ENCODE measurements at regions not wholly inside any gene's neighbourhood (a gene's known extent, or its start where the extent isn't known, plus 50 kb on each side); places are given as distances from the start of the nearest gene placed in this dataset.
"Not testable (repeated sequence)": the region's sequence is repeated elsewhere in the genome, so short reads cannot be mapped to it uniquely, and the experiment has no call there.

DNA sequence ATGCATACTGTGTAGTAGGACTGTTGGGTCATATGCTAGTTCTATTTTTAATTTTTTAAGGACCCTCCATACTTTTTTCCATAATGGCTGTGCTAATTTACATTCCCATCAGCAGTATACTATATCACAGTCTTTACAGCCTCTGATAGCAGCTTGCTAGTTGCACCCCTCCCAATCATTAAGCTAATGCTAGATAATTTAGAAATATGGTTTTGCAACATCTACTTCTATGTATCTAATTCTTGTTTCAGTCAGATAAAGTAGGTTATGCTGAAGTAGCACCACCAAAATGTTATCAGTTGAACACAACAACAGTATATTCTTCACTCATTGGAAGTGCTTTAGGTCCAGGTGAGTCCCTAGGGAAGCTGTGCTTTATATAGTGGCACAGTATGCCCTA is 522.7 kb upstream of the HTR2C start:
- H3K9ac ChIP-seq (ENCODE audit: low read length) = no peak overlapping the region
- no peaks in the 10 kb centered on the region for H4K20me1 ChIP-seq (ENCODE audit: low read depth, low read length)
- no peaks in the 10 kb centered on the region for H3K9me2 ChIP-seq (replicated peaks; ENCODE audit: insufficient read depth, low read length)
- no peaks in the 10 kb centered on the region for H3K36me3 ChIP-seq (ENCODE audit: low read length)
- H3F3A ChIP-seq (ENCODE audit: insufficient read depth) = no peaks in the 10 kb centered on the region
- no peaks in the 10 kb centered on the region for H3K79me2 ChIP-seq (ENCODE audit: insufficient read depth, low read length)
- H2AFZ ChIP-seq (ENCODE audit: low read depth, low read length, severe bottlenecking) = no peak overlapping the region
- H3K4me2 ChIP-seq (ENCODE audit: low read depth, low read length, poor library complexity, severe bottlenecking) = no peak overlapping the region
- H3K27ac ChIP-seq (ENCODE audit: low read depth, low read length) = no peak overlapping the region
- TF ChIP-seq CTCF (IDR thresholded peaks at IDR 0.05; ENCODE audit: insufficient read depth, low read length, poor library complexity, severe bottlenecking) (no peak), EZH2phosphoT487 (conservative IDR thresholded peaks at IDR 0.05; ENCODE audit: low read length) (no peak)
- no peaks in the 10 kb centered on the region for H3K9me3 ChIP-seq (ENCODE audit: insufficient read depth, low read length)
- H3K27me3 ChIP-seq (ENCODE audit: low read length) = no peaks in the 10 kb centered on the region
- no peak overlapping the region for H3K4me3 ChIP-seq (ENCODE audit: insufficient read depth, low read length, poor library complexity, severe bottlenecking)

GRCh38 chrX:114058988-114059418 is 524.9 kb upstream of the HTR2C start:
- no peak overlapping the region for H3K27ac ChIP-seq (ENCODE audit: low read depth, low read length)
- no peaks in the 10 kb centered on the region for H3K27me3 ChIP-seq (ENCODE audit: low read length)
- no peak overlapping the region for H3K4me2 ChIP-seq (ENCODE audit: low read depth, low read length, poor library complexity, severe bottlenecking)
- no peak overlapping the region for H3K4me3 ChIP-seq (ENCODE audit: insufficient read depth, low read length, poor library complexity, severe bottlenecking)
- no peaks in the 10 kb centered on the region for H3K9me3 ChIP-seq (ENCODE audit: insufficient read depth, low read length)
- H3K36me3 ChIP-seq (ENCODE audit: low read length) = no peaks in the 10 kb centered on the region
- H3K79me2 ChIP-seq (ENCODE audit: insufficient read depth, low read length) = no peaks in the 10 kb centered on the region
- no peak overlapping the region for H3K9ac ChIP-seq (ENCODE audit: low read length)
- TF ChIP-seq CTCF (IDR thresholded peaks at IDR 0.05; ENCODE audit: insufficient read depth, low read length, poor library complexity, severe bottlenecking) (no peak), EZH2phosphoT487 (conservative IDR thresholded peaks at IDR 0.05; ENCODE audit: low read length) (no peak)
- no peaks in the 10 kb centered on the region for H4K20me1 ChIP-seq (ENCODE audit: low read depth, low read length)
- H3F3A ChIP-seq (ENCODE audit: insufficient read depth) = no peaks in the 10 kb centered on the region
- H3K9me2 ChIP-seq (replicated peaks; ENCODE audit: insufficient read depth, low read length) = no peaks in the 10 kb centered on the region
- H2AFZ ChIP-seq (ENCODE audit: low read depth, low read length, severe bottlenecking) = no peak overlapping the region

DNA sequence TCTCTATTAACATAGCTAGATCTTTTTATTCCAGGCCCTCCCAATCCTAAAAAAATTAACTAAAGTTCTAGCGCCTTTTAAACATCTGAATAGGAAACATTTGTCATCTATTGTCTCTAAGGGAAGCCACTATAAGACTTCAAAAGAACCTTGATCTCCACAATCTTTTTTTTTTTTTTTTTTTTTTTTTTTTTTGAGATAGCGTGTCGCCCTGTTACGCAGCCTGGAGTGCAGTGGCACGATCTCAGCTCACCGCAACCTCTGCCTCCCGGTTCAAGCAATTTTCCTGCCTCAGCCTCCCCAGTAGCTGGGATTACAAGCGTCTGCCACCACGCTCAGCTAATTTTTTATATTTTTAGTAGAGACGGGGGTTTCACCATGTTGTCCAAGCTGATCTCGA is 526.5 kb upstream of the HTR2C start:
- not testable (repeated sequence) for H3K27me3 ChIP-seq (ENCODE audit: low read length); H3F3A ChIP-seq (ENCODE audit: insufficient read depth); H3K36me3 ChIP-seq (ENCODE audit: low read length); H3K79me2 ChIP-seq (ENCODE audit: insufficient read depth, low read length); H3K27ac ChIP-seq (ENCODE audit: low read depth, low read length); H3K4me3 ChIP-seq (ENCODE audit: insufficient read depth, low read length, poor library complexity, severe bottlenecking); H3K9me2 ChIP-seq (replicated peaks; ENCODE audit: insufficient read depth, low read length); H3K4me2 ChIP-seq (ENCODE audit: low read depth, low read length, poor library complexity, severe bottlenecking); H4K20me1 ChIP-seq (ENCODE audit: low read depth, low read length); H3K9me3 ChIP-seq (ENCODE audit: insufficient read depth, low read length); H2AFZ ChIP-seq (ENCODE audit: low read depth, low read length, severe bottlenecking); H3K9ac ChIP-seq (ENCODE audit: low read length)

- Histone ChIP-seq H3K79me2 (ENCODE audit: insufficient read depth, low read length) (no peaks in the 10 kb centered on the region), H3K9ac (ENCODE audit: low read length) (no peak overlapping the region), H3K27me3 (ENCODE audit: low read length) (no peaks in the 10 kb centered on the region), H4K20me1 (ENCODE audit: low read depth, low read length) (no peaks in the 10 kb centered on the region), H3F3A (ENCODE audit: insufficient read depth) (no peaks in the 10 kb centered on the region), H3K36me3 (ENCODE audit: low read length) (no peaks in the 10 kb centered on the region), H3K9me2 (replicated peaks; ENCODE audit: insufficient read depth, low read length) (no peaks in the 10 kb centered on the region), H2AFZ (ENCODE audit: low read depth, low read length, severe bottlenecking) (no peak overlapping the region), H3K4me2 (ENCODE audit: low read depth, low read length, poor library complexity, severe bottlenecking) (no peak overlapping the region), H3K4me3 (ENCODE audit: insufficient read depth, low read length, poor library complexity, severe bottlenecking) (no peak overlapping the region), H3K9me3 (ENCODE audit: insufficient read depth, low read length) (no peaks in the 10 kb centered on the region), H3K27ac (ENCODE audit: low read depth, low read length) (no peak overlapping the region)
- TF ChIP-seq CTCF (IDR thresholded peaks at IDR 0.05; ENCODE audit: insufficient read depth, low read length, poor library complexity, severe bottlenecking) = no peak
- no peak for TF ChIP-seq EZH2phosphoT487 (conservative IDR thresholded peaks at IDR 0.05; ENCODE audit: low read length)
These were observed 532.1 kb upstream of the HTR2C start for GRCh38 chrX:114051667-114052315.
